GM12878 (cell line): ENCODE measurements at regions not wholly inside any gene's neighbourhood (a gene's known extent, or its start where the extent isn't known, plus 50 kb on each side); places are given as distances from the start of the nearest gene placed in this dataset.

Experiments used
- ATAC-seq: fragments of 200-7000 bp; cut with Tn5 transposase; 3 replicates; pipeline ENCODE4 v1.9.1; 2020; ENCODE audit warnings: mild to moderate bottlenecking, moderate library complexity
- BruUV-seq: library from RNA; stranded (reverse); fragments of 400-500 nt; replicated peaks from 2 replicates; lab custom pipeline; 2021; lab: Mats Ljungman, UMichigan
- CTCF ChIA-PET: fragments of 300-600 bp; sonication (Branson Sonifier 250); formaldehyde crosslinking; extraction: SDS; loops from one replicate; lab custom pipeline; 2021; ENCODE audit warnings: inconsistent platforms; lab: Yijun Ruan, JAX
- POLR2A ChIA-PET: fragments of 350-600 bp; formaldehyde crosslinking; extraction: SDS; loops from one replicate; lab custom pipeline; 2021; ENCODE audit warnings: inconsistent platforms; lab: Charles Lee
- RAD21 ChIA-PET: fragments of 300-600 bp; sonication (Branson Sonifier 250); formaldehyde crosslinking; loops from one replicate; lab custom pipeline; 2023; ENCODE audit warnings: antibody characterized with exemption; ENCODE audit not compliant: unreplicated experiment; lab: Charles Lee
- SMC1A ChIA-PET: fragments of 300-600 bp; sonication (Branson Sonifier 250); formaldehyde crosslinking; loops from one replicate; lab custom pipeline; 2023; ENCODE audit not compliant: unreplicated experiment, uncharacterized antibody; lab: Charles Lee
- DNase-seq: peaks from one replicate; pipeline ENCODE4 v3.0.0-alpha.2; 2011; ENCODE audit warnings: low read depth, low spot score
- FAIRE-seq: peaks from 3 replicates; lab custom pipeline; 2011; peaks lifted over from hg19 to GRCh38; lab: Jason Lieb, UNC
- H2AFZ ChIP-seq: 2 replicates; pipeline ENCODE4 v1.6.0; 2011; ENCODE audit warnings: low read depth, low read length, control low read depth; ENCODE audit not compliant: control insufficient read depth
- H3K27ac ChIP-seq: 2 replicates; pipeline ENCODE4 v1.5.1; 2011; ENCODE audit warnings: control low read depth; ENCODE audit not compliant: control insufficient read depth, insufficient read depth
- H3K27me3 ChIP-seq, 2 experiments: replicated peaks in 1 of 2; 2 replicates each; pipeline versions ENCODE4 v1.6.0 to v1.6.1; 2011; ENCODE audit warnings: low read length in 1 of 2; ENCODE audit not compliant: control insufficient read depth in 2 of 2, insufficient read depth in 2 of 2
- H3K36me3 ChIP-seq, 2 experiments: 2 replicates each; pipeline ENCODE4 v1.5.1; 2011; ENCODE audit warnings: low read length in 1 of 2; ENCODE audit not compliant: control insufficient read depth in 2 of 2, insufficient read depth in 2 of 2
- H3K4me1 ChIP-seq: 2 replicates; pipeline ENCODE4 v1.6.1; 2011; ENCODE audit warnings: mild to moderate bottlenecking, low read length, moderate library complexity, mixed read lengths; ENCODE audit not compliant: control insufficient read depth, insufficient read depth
- H3K4me2 ChIP-seq: 2 replicates; pipeline ENCODE4 v1.6.0; 2011; ENCODE audit warnings: control low read depth; ENCODE audit not compliant: control insufficient read depth, insufficient read depth
- H3K4me3 ChIP-seq: fragments of 200-600 bp; sonication (generic); 2 replicates; pipeline ENCODE4 v1.5.1; 2016
- H3K79me2 ChIP-seq: 2 replicates; pipeline ENCODE4 v1.6.0; 2011; ENCODE audit warnings: low read length; ENCODE audit not compliant: control insufficient read depth, insufficient read depth
- H3K9ac ChIP-seq: 2 replicates; pipeline ENCODE4 v1.8.0; 2011; ENCODE audit warnings: low read length, control low read depth, mixed read lengths; ENCODE audit not compliant: control insufficient read depth, insufficient read depth
- H3K9me3 ChIP-seq: replicated peaks from 3 replicates; pipeline ENCODE4 v1.5.1; 2011; ENCODE audit warnings: mild to moderate bottlenecking, low read length; ENCODE audit not compliant: control insufficient read depth, insufficient read depth
- H4K20me1 ChIP-seq: 2 replicates; pipeline ENCODE4 v1.6.0; 2011; ENCODE audit not compliant: control insufficient read depth, insufficient read depth
- CBX5 ChIP-seq: sonication (generic); IDR thresholded peaks from 2 replicates; pipeline ENCODE4 v1.6.1; 2016; ENCODE audit warnings: low read depth, moderate library complexity, mild to moderate bottlenecking, inconsistent platforms
- CEBPB ChIP-seq, 2 experiments: fragments of 150-350 bp in 1 of 2; IDR thresholded peaks; 2 replicates each; pipeline ENCODE4 v1.6.1; 2012 to 2014; ENCODE audit warnings: low read depth in 2 of 2, low read length in 2 of 2, borderline replicate concordance in 1 of 2, inconsistent platforms in 1 of 2
- FOXK2 ChIP-seq: fragments of 450-650 bp; IDR thresholded peaks from 2 replicates; pipeline ENCODE4 v1.6.1; 2017; ENCODE audit warnings: mild to moderate bottlenecking, moderate library complexity
- POLR2A ChIP-seq: IDR thresholded peaks from 2 replicates; pipeline ENCODE4 v1.6.1; 2011; ENCODE audit warnings: low read depth, mild to moderate bottlenecking, low read length
- WGBS: methylation state at CpG from one replicate; pipeline ENCODE4 v1.1.6; 2016; ENCODE audit warnings: low lambda C conversion rate; ENCODE audit not compliant: insufficient replicate concordance, insufficient coverage; ENCODE audit errors: missing lambda C conversion rate; 5-methylcytosine and 5-hydroxymethylcytosine counted together
- in situ Hi-C: fragments of 300-500 bp; cut with MboI; formaldehyde crosslinking; loops from 9 replicates; pipeline ENCODE4 v1.14.3; 2018; ENCODE audit warnings: mixed read lengths
- intact Hi-C: fragments of 100-400 bp; cut with micrococcal nuclease; formaldehyde crosslinking; loops from one replicate; pipeline ENCODE4 v1.14.2; 2022; ENCODE audit not compliant: unreplicated experiment
- TF ChIP-seq, protein P1 (sequence below): fragments of 450-650 bp; IDR thresholded peaks from 2 replicates; pipeline ENCODE4 v1.6.1; 2014; ENCODE audit warnings: mild to moderate bottlenecking
- TF ChIP-seq, protein P2 (sequence below): IDR thresholded peaks from 2 replicates; pipeline ENCODE4 v1.6.1; 2011; ENCODE audit warnings: borderline replicate concordance, low read depth, mild to moderate bottlenecking, moderate library complexity, low read length; ENCODE audit not compliant: insufficient read depth, poor library complexity, severe bottlenecking
- TF ChIP-seq, protein P3 (sequence below): fragments of 450-650 bp; IDR thresholded peaks from 2 replicates; pipeline ENCODE4 v1.6.1; 2016; ENCODE audit warnings: mild to moderate bottlenecking

DNA sequence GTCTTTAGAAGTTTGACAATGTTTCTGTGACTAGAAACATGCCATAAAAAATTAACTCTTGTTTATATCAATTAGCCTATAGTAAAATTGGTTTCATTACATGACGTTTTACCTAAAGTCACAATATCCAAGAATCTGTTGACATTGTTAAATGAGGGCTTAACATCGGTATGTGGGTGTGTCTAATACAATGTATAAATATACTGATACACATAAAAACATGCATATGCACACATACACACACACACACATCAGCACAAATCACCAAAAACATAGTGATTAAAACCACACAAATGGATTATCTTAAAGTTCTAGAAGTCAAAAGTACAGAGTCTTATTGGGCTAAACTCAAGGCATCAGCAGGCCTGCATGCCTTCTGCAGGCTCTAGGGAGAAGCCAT, 456.7 kb downstream of the NTRK3 start (continued):
- TF ChIP-seq, protein P1, sequence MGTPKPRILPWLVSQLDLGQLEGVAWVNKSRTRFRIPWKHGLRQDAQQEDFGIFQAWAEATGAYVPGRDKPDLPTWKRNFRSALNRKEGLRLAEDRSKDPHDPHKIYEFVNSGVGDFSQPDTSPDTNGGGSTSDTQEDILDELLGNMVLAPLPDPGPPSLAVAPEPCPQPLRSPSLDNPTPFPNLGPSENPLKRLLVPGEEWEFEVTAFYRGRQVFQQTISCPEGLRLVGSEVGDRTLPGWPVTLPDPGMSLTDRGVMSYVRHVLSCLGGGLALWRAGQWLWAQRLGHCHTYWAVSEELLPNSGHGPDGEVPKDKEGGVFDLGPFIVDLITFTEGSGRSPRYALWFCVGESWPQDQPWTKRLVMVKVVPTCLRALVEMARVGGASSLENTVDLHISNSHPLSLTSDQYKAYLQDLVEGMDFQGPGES: no peak
- TF ChIP-seq, protein P2, sequence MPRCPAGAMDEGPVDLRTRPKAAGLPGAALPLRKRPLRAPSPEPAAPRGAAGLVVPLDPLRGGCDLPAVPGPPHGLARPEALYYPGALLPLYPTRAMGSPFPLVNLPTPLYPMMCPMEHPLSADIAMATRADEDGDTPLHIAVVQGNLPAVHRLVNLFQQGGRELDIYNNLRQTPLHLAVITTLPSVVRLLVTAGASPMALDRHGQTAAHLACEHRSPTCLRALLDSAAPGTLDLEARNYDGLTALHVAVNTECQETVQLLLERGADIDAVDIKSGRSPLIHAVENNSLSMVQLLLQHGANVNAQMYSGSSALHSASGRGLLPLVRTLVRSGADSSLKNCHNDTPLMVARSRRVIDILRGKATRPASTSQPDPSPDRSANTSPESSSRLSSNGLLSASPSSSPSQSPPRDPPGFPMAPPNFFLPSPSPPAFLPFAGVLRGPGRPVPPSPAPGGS: no peak
- no peak for TF ChIP-seq CBX5
- TF ChIP-seq, all 136 proteins: peak for 0

DNA sequence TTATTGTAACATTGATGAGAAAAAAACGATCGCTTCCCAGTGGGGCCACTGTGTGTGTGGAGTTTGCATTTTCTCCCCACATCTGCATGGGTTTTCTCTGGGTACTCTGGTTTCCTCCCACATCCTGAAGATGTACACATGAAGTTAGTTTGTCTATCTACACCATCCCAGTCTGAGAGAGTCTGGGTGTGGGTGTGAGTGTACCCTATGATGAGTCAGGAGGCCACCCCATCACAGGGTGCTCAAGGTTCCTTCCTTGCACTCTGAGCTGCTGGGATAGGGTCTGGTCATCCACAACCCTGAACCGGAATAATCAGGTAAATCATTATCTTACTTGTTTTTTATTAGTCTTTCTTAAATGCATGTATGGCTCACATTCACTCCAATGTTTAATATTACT, 457.1 kb downstream of the NTRK3 start:
- intact Hi-C loops (no loop called here), in situ Hi-C loops (no loop called here)
- no peaks in the 10 kb centered on the region for H3K27me3 ChIP-seq
- H2AFZ ChIP-seq: no peak overlapping the region
- ATAC-seq (no peak), FAIRE-seq (no peak), DNase-seq (no peak)
- TF ChIP-seq CEBPB (IDR thresholded peaks at IDR 0.05; ENCODE audit: borderline replicate concordance in 1 of 2, low read depth in 2 of 2, low read length in 2 of 2) (no peak), FOXK2 (no peak), POLR2A (no peak)
- TF ChIP-seq, protein P3, sequence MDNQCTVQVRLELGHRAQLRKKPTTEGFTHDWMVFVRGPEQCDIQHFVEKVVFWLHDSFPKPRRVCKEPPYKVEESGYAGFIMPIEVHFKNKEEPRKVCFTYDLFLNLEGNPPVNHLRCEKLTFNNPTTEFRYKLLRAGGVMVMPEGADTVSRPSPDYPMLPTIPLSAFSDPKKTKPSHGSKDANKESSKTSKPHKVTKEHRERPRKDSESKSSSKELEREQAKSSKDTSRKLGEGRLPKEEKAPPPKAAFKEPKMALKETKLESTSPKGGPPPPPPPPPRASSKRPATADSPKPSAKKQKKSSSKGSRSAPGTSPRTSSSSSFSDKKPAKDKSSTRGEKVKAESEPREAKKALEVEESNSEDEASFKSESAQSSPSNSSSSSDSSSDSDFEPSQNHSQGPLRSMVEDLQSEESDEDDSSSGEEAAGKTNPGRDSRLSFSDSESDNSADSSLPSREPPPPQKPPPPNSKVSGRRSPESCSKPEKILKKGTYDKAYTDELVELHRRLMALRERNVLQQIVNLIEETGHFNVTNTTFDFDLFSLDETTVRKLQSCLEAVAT: no peak
- H3K4me3 ChIP-seq: no peak overlapping the region
- no TSS peak for BruUV-seq
- no peak overlapping the region for H3K4me2 ChIP-seq
- ChIA-PET CTCF (no interaction called here), RAD21 (no interaction called here), SMC1A (no interaction called here), POLR2A (no interaction called here)
- H3K27ac ChIP-seq: no peak overlapping the region
- no peaks in the 10 kb centered on the region for H4K20me1 ChIP-seq
- no peaks in the 10 kb centered on the region for H3K9me3 ChIP-seq
- 60% methylated on average over 3 of the region's 3 CpGs for WGBS
- no peaks in the 10 kb centered on the region for H3K36me3 ChIP-seq
- no peak overlapping the region for H3K9ac ChIP-seq
- H3K4me1 ChIP-seq: no peaks in the 10 kb centered on the region
- no peaks in the 10 kb centered on the region for H3K79me2 ChIP-seq
